Inflammatory macrophage (primary cell): ENCODE measurements at regions not wholly inside any gene's neighbourhood (a gene's known extent, or its start where the extent isn't known, plus 50 kb on each side); places are given as distances from the start of the nearest gene placed in this dataset.

ENCODE experiments used
- DNase-seq, 2 donors: peaks; one replicate each; pipeline ENCODE4 v3.0.0-alpha.2; 2020 to 2022

GRCh38 chr4:89357787-89358186 is 50.2 kb upstream of the GPRIN3 start:
- no peak for DNase-seq
